Nephron (organoid): ENCODE measurements at regions not wholly inside any gene's neighbourhood (a gene's known extent, or its start where the extent isn't known, plus 50 kb on each side); places are given as distances from the start of the nearest gene placed in this dataset.

Source experiments
- H3K27ac Mint-ChIP-seq, 3 experiments: 2 replicates each; pipeline ENCODE4 v1.8.0; 2020; ENCODE audit warnings: mixed read lengths in 3 of 3, mild to moderate bottlenecking in 2 of 3, moderate library complexity in 1 of 3
- H3K27me3 Mint-ChIP-seq: 2 replicates; pipeline ENCODE4 v1.8.0; 2021; ENCODE audit warnings: low read depth, mild to moderate bottlenecking, moderate library complexity, mixed read lengths
- H3K36me3 Mint-ChIP-seq: 2 replicates; pipeline ENCODE4 v1.8.0; 2020; ENCODE audit warnings: low read depth, mixed read lengths
- H3K4me1 Mint-ChIP-seq: 2 replicates; pipeline ENCODE4 v1.8.0; 2020; ENCODE audit warnings: mixed read lengths
- H3K4me3 Mint-ChIP-seq, 3 experiments: 2 replicates each; pipeline ENCODE4 v1.8.0; 2020; ENCODE audit warnings: mild to moderate bottlenecking in 3 of 3, mixed read lengths in 3 of 3, moderate library complexity in 2 of 3
- H3K9me3 Mint-ChIP-seq: 2 replicates; pipeline ENCODE4 v1.8.0; 2020; ENCODE audit warnings: mixed read lengths
- CTCF ChIP-seq, 3 experiments: fragments of 200-600 bp; sonication (generic); IDR thresholded peaks; one replicate each; pipeline ENCODE4 v1.5.0; 2021; ENCODE audit warnings: antibody characterized with exemption in 3 of 3; ENCODE audit not compliant: unreplicated experiment in 3 of 3

DNA sequence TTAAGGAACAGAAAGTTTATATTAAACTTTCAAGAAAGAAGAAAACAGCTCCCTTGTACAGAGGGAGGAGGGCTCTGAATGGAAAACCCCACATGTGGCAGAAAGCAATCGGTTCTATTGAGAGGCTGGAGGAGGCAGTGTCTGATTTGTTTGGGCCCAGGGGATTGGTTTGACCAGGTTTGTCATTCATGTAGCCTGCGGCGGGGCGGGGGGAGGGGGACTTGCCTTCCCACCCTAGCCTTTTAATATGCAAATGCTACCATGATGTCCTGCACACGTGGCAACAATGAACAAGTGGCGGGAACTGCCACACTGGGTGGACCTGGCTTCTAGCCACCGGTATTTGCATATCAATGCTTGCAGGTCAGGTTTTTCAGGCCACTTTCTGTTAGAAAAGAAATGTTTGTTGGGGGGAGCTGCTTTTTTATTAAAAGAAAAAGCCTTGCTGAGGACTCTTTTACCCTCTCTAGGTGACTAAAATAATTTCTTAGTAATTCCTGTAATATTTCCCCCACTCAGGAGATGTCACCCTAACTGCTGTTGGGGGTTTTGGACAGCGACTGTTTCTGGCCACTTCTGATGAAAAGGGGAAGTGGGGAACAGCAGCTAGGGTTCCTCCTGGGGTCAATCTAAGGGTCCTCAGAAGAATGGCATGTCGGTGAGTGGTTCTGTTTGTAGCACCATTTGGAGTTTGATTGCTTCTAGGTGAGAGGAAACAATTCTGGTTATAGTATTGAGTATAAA lies 691.2 kb downstream of the TBL1XR1 start:
- Mint-ChIP-seq H3K36me3 (no peaks in the 10 kb centered on the region), H3K27ac (no peak overlapping the region), H3K4me3 (no peak overlapping the region), H3K27me3 (no peaks in the 10 kb centered on the region), H3K9me3 (peaks cover 30% of the 10 kb centered on the region), H3K4me1 (no peaks in the 10 kb centered on the region)
- no peak for TF ChIP-seq CTCF (IDR thresholded peaks at IDR 0.05; ENCODE audit: unreplicated experiment in 3 of 3)

DNA sequence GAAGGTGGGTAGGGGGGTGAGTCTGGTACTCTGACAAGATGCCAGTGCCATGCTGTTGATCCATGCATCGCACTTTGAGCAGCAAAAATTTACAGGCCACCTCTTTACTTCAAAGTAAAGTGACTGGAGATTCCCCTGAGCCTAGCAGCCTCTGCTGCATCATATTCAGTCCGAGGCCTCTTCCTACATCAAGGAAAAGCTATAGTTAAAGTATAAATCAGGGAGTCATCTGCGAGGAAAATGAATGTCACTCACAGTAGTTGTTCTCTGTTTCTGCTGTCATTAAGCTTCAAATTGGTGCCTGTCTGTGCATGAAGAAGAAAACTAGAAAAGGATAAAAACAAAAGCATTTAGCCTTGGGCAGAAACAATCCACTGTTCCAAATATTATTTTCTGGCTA lies 706.2 kb downstream of the TBL1XR1 start:
- H3K36me3 Mint-ChIP-seq: no peaks in the 10 kb centered on the region
- no peak for TF ChIP-seq CTCF (IDR thresholded peaks at IDR 0.05; ENCODE audit: unreplicated experiment in 3 of 3)
- H3K27me3 Mint-ChIP-seq: no peaks in the 10 kb centered on the region
- no peak overlapping the region for H3K4me3 Mint-ChIP-seq
- no peaks in the 10 kb centered on the region for H3K4me1 Mint-ChIP-seq
- no peaks in the 10 kb centered on the region for H3K9me3 Mint-ChIP-seq
- H3K27ac Mint-ChIP-seq: no peak overlapping the region

DNA sequence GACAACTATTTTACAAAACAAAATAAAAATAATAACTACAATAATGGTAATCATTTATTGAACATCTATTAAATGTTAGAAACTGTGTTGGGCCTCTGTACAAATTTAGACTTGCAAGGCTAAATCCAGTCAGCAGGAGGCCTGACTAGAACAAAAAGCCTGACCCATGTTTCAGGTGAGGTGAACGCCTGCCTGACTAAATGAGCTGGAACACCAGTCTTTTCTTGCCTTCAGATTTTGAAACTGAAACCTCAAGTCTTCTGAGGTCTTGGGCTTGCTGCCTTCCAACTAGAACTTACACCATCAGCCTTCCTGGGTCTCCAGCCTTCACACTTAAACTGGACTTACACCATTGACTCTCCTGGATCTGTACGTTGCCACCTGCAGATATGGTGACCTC lies 706.9 kb downstream of the TBL1XR1 start:
- no peak for TF ChIP-seq CTCF (IDR thresholded peaks at IDR 0.05; ENCODE audit: unreplicated experiment in 3 of 3)
- no peak overlapping the region for H3K4me3 Mint-ChIP-seq
- H3K27me3 Mint-ChIP-seq: no peaks in the 10 kb centered on the region
- H3K4me1 Mint-ChIP-seq: no peaks in the 10 kb centered on the region
- H3K9me3 Mint-ChIP-seq: no peaks in the 10 kb centered on the region
- H3K27ac Mint-ChIP-seq: no peak overlapping the region
- no peaks in the 10 kb centered on the region for H3K36me3 Mint-ChIP-seq

- no peaks in the 10 kb centered on the region for H3K27me3 Mint-ChIP-seq
- no peak overlapping the region for H3K27ac Mint-ChIP-seq
- no peaks in the 10 kb centered on the region for H3K4me1 Mint-ChIP-seq
- TF ChIP-seq CTCF (IDR thresholded peaks at IDR 0.05; ENCODE audit: unreplicated experiment in 3 of 3): no peak
- H3K4me3 Mint-ChIP-seq: no peak overlapping the region
- no peaks in the 10 kb centered on the region for H3K36me3 Mint-ChIP-seq
- peaks cover 25% of the 10 kb centered on the region for H3K9me3 Mint-ChIP-seq
Observed at GRCh38 chr3:176479248-176479647, 718.0 kb downstream of the TBL1XR1 start.

- no peaks in the 10 kb centered on the region for H3K36me3 Mint-ChIP-seq
- no peak overlapping the region for H3K27ac Mint-ChIP-seq
- H3K27me3 Mint-ChIP-seq: no peaks in the 10 kb centered on the region
- no peaks in the 10 kb centered on the region for H3K4me1 Mint-ChIP-seq
- H3K4me3 Mint-ChIP-seq: no peak overlapping the region
- no peak for TF ChIP-seq CTCF (IDR thresholded peaks at IDR 0.05; ENCODE audit: unreplicated experiment in 3 of 3)
- H3K9me3 Mint-ChIP-seq: peaks cover 18% of the 10 kb centered on the region
Observed at GRCh38 chr3:176469694-176470205, 727.5 kb downstream of the TBL1XR1 start.

GRCh38 chr3:176463610-176464009 lies 733.7 kb downstream of the TBL1XR1 start:
- no peak for TF ChIP-seq CTCF (IDR thresholded peaks at IDR 0.05; ENCODE audit: unreplicated experiment in 3 of 3)
- no peaks in the 10 kb centered on the region for H3K36me3 Mint-ChIP-seq
- no peak overlapping the region for H3K4me3 Mint-ChIP-seq
- H3K27me3 Mint-ChIP-seq: no peaks in the 10 kb centered on the region
- H3K27ac Mint-ChIP-seq: no peak overlapping the region
- H3K4me1 Mint-ChIP-seq: no peaks in the 10 kb centered on the region
- H3K9me3 Mint-ChIP-seq: peaks cover 5% of the 10 kb centered on the region
